ENCODE measurements at regions not wholly inside any gene's neighbourhood (a gene's known extent, or its start where the extent isn't known, plus 50 kb on each side); places are given as distances from the start of the nearest gene placed in this dataset.

GRCh38 chr13:69155136-69155535, 952.5 kb upstream of the ATXN8OS start:
- Histone ChIP-seq H3K9me3 (ENCODE audit: control insufficient read depth, insufficient read depth, low read depth, low read length) (no peaks in the 10 kb centered on the region), H3K36me3 (ENCODE audit: control insufficient read depth in 2 of 2, insufficient read depth in 1 of 2, low read length in 2 of 2) (no peaks in the 10 kb centered on the region), H3K4me1 (ENCODE audit: control insufficient read depth, insufficient read depth, low read length) (no peaks in the 10 kb centered on the region), H3K4me3 (ENCODE audit: low read depth, low read length) (no peak overlapping the region), H3K27ac (ENCODE audit: extremely low read depth, low read depth, low read length) (no peak overlapping the region)
- ChIA-PET CTCF (no interaction called here), POLR2A (no interaction called here)
- TF ChIP-seq ZNF501 (tag by site-specific recombination; IDR thresholded peaks at IDR 0.05) (no peak), HOXD13 (CRISPR knock-in tag; IDR thresholded peaks at IDR 0.05; ENCODE audit: borderline replicate concordance) (no peak), ZNF391 (tag by site-specific recombination; IDR thresholded peaks at IDR 0.05; ENCODE audit: borderline replicate concordance, low read depth) (no peak), HOXC10 (CRISPR knock-in tag; IDR thresholded peaks at IDR 0.05) (no peak), ZNF658 (tag by site-specific recombination; IDR thresholded peaks at IDR 0.05) (no peak), ZNF394 (tag by site-specific recombination; IDR thresholded peaks at IDR 0.05; ENCODE audit: borderline replicate concordance) (no peak), GLI2 (tag by site-specific recombination; IDR thresholded peaks at IDR 0.05; ENCODE audit: borderline replicate concordance, low read depth) (no peak), PRDM6 (tag by site-specific recombination; IDR thresholded peaks at IDR 0.05) (no peak)

- H3K27ac ChIP-seq (ENCODE audit: extremely low read depth, low read depth, low read length) = no peak overlapping the region
- ChIA-PET POLR2A (no interaction called here), CTCF (no interaction called here)
- no peak for TF ChIP-seq HOXD13 (CRISPR knock-in tag; IDR thresholded peaks at IDR 0.05; ENCODE audit: borderline replicate concordance)
- TF ChIP-seq GLI2 (tag by site-specific recombination; IDR thresholded peaks at IDR 0.05; ENCODE audit: borderline replicate concordance, low read depth) = no peak
- TF ChIP-seq ZNF280C (tag by site-specific recombination; IDR thresholded peaks at IDR 0.05) = no peak
- TF ChIP-seq ZNF311 (tag by site-specific recombination; IDR thresholded peaks at IDR 0.05; ENCODE audit: borderline replicate concordance) = no peak
- TF ChIP-seq ZNF112 (tag by site-specific recombination; IDR thresholded peaks at IDR 0.05) = no peak
- no peak for TF ChIP-seq ZNF629 (tag by site-specific recombination; IDR thresholded peaks at IDR 0.05)
- TF ChIP-seq ZNF202 (tag by site-specific recombination; IDR thresholded peaks at IDR 0.05; ENCODE audit: borderline replicate concordance) = no peak
- TF ChIP-seq ZNF510 (tag by site-specific recombination; IDR thresholded peaks at IDR 0.05; ENCODE audit: insufficient replicate concordance) = no peak
- TF ChIP-seq ZNF18 (tag by site-specific recombination; IDR thresholded peaks at IDR 0.05) = no peak
- TF ChIP-seq ZNF560 (tag by site-specific recombination; IDR thresholded peaks at IDR 0.05; ENCODE audit: borderline replicate concordance) = no peak
- TF ChIP-seq ZNF645 (tag by site-specific recombination; IDR thresholded peaks at IDR 0.05) = no peak
- no peak for TF ChIP-seq KLF9 (tag by site-specific recombination; IDR thresholded peaks at IDR 0.05; ENCODE audit: low read depth)
- no peak for TF ChIP-seq ZFP37 (tag by site-specific recombination; IDR thresholded peaks at IDR 0.05)
- H3K36me3 ChIP-seq (ENCODE audit: control insufficient read depth in 2 of 2, insufficient read depth in 1 of 2, low read length in 2 of 2) = no peaks in the 10 kb centered on the region
- H3K9me3 ChIP-seq (ENCODE audit: control insufficient read depth, insufficient read depth, low read depth, low read length) = no peaks in the 10 kb centered on the region
- no peaks in the 10 kb centered on the region for H3K4me1 ChIP-seq (ENCODE audit: control insufficient read depth, insufficient read depth, low read length)
- H3K4me3 ChIP-seq (ENCODE audit: low read depth, low read length) = no peak overlapping the region
These were observed 965.5 kb upstream of the ATXN8OS start for GRCh38 chr13:69142101-69142500.
